H1 (cell line): ENCODE measurements at regions not wholly inside any gene's neighbourhood (a gene's known extent, or its start where the extent isn't known, plus 50 kb on each side); places are given as distances from the start of the nearest gene placed in this dataset.

Experiments
- ATF2 ChIP-seq: IDR thresholded peaks from 2 replicates; pipeline ENCODE4 v1.6.1; 2012; ENCODE audit warnings: low read length, inconsistent platforms
- ATF3 ChIP-seq: IDR thresholded peaks from 2 replicates; pipeline ENCODE4 v1.6.1; 2011; ENCODE audit warnings: low read depth, mild to moderate bottlenecking, low read length; ENCODE audit not compliant: insufficient read depth
- CTBP2 ChIP-seq: IDR thresholded peaks from 2 replicates; pipeline ENCODE4 v1.7.0; 2011; ENCODE audit warnings: borderline replicate concordance, mild to moderate bottlenecking, moderate library complexity, mixed read lengths, low read length; ENCODE audit not compliant: insufficient read depth, insufficient read length
- KDM1A ChIP-seq: fragments of 200-600, 300-600 bp; sonication (generic); IDR thresholded peaks from 2 replicates; pipeline ENCODE4 v1.7.1; 2016; ENCODE audit warnings: mild to moderate bottlenecking, low read length, borderline replicate concordance

- TF ChIP-seq ATF2 (no peak), CTBP2 (no peak), ATF3 (no peak), KDM1A (no peak)
- TF ChIP-seq, all 59 proteins: peak for 0
These were observed 217.1 kb upstream of the CYRIA start (continued) for GRCh38 chr2:16882706-16883105.
